IPS-NIHi7 (cell line): ENCODE measurements at regions not wholly inside any gene's neighbourhood (a gene's known extent, or its start where the extent isn't known, plus 50 kb on each side); places are given as distances from the start of the nearest gene placed in this dataset.
"Not testable (repeated sequence)": the region's sequence is repeated elsewhere in the genome, so short reads cannot be mapped to it uniquely, and the experiment has no call there.

Source experiments
- DNase-seq: peaks from one replicate; pipeline ENCODE4 v3.0.0; 2012; ENCODE audit warnings: mixed read lengths; ENCODE audit errors: extremely low spot score

DNA sequence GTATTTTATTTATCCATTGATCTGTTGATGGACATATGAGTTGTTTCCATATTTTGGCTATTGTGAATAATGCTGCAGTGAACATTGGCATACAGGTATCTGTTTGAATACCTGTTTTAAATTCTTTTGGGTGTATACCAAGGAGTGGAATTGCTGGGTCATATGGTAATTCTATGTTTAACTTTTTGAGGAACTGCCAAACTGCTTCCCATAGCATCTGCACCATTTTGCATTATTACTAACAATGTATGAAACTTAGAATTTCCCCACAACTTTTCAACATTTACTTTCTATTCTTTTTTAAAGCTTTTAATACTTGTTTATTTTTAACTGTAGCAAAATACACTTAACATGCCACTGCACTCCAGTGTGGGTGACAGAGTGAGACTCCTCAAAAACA, 57.0 kb upstream of the MSN start:
- DNase-seq = no peak

DNA sequence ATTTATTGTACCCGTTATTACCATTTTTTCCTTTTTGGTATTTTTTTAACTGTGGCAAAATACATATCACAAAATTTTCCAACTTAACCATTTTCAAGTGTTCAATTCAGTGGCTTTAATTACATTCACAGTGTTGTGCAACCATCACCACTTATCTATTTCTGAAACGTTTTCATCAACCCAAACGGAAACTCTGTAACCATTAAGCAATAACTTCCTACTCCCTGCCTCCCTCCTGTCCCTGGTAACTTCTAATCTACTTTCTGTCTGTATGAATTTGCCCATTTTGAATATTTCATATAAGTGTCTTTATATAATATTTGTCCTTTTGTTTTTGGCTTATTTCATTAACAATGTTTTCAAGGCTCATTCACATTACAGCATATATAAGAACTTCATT, 57.4 kb upstream of the MSN start:
- DNase-seq = no peak

GRCh38 chrX:65609237-65609636, 58.2 kb upstream of the MSN start:
- no peak for DNase-seq

- DNase-seq = no peak
These were observed 59.4 kb upstream of the MSN start for GRCh38 chrX:65608026-65608425.

GRCh38 chrX:65607070-65607742, 60.2 kb upstream of the MSN start:
- no peak for DNase-seq

GRCh38 chrX:65602221-65602560, 65.3 kb upstream of the MSN start:
- no peak for DNase-seq

DNA sequence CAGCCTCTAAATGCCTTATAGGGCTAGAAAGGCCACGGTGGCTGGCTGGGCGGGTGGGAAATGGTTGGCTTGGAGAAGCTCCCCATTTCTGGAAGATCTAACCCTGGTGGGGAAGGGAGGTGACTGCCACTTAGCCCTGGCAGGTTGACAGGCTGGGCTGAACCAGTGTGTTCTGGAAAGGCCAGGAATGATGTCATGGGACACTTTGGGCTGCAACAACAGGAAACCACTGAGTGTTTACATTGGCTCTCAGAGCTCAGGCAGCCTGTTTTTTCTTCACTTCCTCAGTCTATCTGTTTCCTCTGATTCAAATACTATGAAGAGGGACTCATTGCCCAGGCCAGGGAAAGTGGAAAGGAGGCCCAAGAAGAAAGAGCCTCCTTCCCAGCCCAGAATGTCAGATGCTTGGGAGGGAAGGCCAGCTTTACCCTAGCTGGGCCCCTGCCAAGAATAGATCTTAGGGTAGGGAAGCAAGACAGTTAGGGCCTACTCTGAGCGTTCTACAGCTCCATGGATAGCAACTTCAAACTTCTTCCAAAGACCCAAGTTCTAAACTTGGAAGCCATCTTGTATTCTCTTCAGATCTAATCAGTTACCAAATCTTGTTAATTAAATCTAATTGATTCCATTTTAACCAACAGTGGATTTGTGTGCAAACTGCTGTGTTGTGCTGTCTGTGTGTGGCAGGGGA, 65.8 kb upstream of the MSN start:
- no peak for DNase-seq

DNA sequence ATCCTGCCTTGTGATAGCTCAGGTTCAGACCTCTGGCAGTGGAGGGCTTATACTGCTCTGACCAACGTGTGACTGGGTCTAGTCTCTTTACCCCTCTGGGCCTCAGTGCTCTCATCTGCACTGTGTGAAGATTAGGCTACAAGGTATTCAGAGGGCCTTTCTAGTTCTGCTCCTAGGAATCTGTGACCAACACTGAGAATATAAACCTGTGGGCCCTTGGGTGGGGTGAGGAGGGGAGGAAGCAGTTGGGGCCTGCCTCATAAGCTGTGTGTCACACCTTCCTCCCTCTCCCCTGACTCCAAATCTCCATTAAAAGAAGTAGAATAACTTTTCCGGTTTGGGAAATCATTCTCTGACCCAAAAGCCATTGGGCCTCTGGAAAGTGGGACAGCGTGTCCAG, 66.3 kb upstream of the MSN start:
- DNase-seq = no peak

- no peak for DNase-seq
These were observed 65.5 kb upstream of the LAS1L start for GRCh38 chrX:65600106-65600505.

- no peak for DNase-seq
These were observed 64.1 kb upstream of the LAS1L start for GRCh38 chrX:65598559-65599147.

DNA sequence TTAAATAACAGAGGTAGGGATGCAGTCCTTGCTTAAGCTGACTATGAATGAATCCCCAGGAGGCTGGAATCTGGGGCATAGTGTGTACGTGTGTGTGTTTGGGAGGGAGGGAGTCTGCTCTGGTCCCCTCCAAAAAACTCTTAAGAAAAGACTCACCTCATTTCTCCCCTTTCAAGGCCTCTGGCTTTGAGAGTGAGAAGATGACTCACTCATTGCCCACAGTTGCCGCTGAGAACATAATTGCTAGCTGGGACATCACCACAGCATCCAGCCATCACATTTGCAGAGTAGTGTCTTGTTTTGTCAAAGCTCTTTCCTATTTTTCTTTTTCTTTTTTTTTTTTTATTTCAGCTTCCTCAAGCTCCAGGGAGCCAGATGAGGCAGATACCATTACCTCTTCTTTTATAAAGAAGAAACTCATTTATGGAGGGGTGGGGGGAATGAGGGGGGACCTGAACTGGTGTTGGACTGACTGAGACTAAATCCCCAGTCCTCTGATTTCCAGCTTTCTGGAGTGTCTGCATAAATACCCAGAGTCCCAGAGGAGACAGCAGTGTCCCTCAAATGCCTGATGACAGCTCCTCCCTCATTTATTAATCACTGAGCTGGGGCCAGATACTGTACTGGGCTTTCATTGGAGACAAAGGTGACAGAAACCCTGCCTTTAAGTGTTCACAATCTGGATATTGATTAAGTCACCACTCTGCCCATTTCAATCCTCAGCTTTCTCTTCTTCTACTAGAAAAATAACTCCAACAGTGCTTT, 61.9 kb upstream of the LAS1L start:
- no peak for DNase-seq

- peak; percentile 81 for DNase-seq
These were observed 60.9 kb upstream of the LAS1L start for GRCh38 chrX:65595460-65595876.

DNA sequence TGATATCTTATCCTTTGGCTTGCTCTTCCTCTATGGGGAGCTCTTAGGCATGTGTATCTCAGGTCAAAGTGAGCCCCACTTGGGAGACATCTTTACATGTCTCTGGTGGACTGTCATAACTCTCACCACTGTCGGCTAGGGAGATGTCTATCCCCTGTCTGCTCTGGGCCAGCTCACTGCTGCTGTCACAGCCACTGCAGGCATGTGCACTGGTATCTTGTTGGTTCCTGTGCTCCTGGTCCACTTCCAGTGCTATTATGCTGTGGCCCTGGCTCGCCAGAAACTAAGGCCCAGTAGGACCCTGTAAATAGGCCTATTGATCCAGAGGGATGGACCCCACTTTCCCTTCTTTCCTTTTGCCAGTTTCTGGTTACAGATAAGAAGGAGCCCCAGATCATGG, 56.6 kb upstream of the LAS1L start:
- no peak for DNase-seq

GRCh38 chrX:65589304-65589703, 54.7 kb upstream of the LAS1L start:
- DNase-seq = no peak

DNA sequence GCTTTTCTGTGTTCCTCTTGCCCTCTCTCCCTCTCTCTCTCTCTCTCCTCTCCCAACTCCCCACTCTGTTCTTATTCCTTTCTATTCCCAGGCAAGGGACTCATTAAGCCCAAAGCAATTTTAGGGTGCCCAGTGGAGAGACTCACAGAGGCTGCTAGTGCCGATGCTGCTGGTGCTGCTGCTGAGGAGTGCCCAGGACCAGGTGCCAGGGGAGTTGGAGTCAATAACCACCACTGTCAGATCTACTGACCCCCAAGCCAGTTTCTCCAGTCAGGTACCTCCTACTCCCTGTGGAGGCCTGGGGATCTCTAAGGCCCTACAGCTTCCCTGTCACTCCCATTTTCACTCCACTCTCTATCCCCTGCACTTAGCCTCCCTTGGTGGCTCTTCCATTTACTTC, 54.2 kb upstream of the LAS1L start:
- no peak for DNase-seq

DNA sequence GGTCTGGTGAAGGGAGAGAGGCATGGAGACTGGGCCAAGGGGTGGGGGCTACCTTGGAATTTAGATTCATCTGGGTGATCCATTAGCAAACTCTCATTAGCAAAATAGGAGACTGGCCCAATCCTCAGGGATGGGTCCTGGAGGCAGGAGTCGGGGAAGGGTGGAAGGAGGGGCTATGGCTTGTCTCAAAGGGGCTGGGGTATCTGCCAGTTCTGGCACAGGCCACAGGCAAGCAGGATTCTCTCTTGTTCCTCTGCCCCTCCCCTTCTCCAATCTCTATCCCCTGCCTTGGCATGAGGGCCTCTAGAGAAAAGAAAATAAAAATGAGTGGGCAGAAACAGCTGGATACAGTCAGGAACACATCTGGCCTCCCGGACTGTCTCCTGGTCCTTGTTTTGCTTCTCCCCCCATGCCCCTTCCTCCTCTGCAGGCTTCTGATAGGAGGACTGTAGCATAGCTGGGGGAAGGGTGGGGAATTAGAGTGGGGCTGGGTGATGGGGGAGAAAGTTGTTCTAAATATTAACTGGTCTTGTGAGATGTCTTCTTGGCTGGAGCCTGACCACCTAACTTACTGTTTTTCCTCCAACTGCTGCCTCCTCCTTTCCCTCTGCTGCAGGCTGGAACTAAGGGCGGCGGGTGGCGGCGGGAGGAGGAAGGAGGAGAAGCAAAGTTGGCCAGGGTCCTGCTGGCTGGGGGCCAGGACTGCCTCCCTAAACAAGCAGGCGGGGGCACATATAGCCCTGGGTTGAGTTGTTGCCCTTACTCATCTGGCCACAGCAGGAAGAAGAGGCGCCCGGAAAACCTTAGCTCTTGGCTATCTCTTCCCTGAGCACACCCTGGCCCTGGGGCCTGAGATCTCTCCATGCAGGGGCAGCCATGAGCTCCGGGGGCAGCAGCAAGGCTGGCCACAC, 53.3 kb upstream of the LAS1L start:
- no peak for DNase-seq

DNA sequence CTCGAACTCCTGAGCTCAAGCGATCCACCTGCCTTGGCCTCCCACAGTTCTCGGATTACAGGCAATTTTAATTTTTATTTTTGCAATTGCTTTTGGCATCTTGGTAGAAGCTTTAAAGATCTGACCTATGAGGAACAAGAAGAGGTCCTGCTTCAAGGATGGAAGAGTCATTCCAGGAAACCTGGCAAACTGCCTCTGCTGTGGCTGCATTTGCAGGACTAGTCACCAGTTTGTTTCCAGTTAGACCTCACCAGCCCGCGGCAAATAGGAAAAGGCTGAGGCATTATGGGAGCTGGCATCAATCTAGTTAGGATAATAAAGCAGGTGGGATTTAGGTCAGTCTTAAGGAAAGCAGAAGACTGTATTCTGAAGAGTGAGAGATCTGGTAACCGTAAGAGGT, 51.9 kb upstream of the LAS1L start:
- no peak for DNase-seq

DNA sequence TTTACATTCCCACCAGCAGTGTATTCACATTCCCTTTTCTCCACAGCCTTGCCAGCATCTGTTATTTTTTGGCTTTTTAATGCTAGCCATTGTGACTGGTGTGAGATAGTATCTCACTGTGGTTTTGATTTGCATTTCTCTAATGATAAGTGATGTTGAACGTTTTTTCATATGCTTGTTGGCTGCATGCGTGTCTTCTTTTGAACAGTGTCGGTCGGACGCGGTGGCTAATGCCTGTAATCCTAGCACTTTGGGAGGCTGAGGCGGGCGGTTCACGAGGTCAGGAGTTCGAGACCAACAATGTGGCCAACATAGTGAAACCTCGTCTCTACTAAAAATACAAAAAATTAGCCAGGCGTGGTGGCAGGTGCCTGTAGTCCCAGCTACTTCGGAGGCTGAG, 50.6 kb upstream of the LAS1L start:
- DNase-seq = not testable (repeated sequence)
